HepG2 (cell line): ENCODE measurements at regions not wholly inside any gene's neighbourhood (a gene's known extent, or its start where the extent isn't known, plus 50 kb on each side); places are given as distances from the start of the nearest gene placed in this dataset.

Experiments used
- ATAC-seq: fragments of 200-7000 bp; cut with Tn5 transposase; 3 replicates; pipeline ENCODE4 v1.9.1; 2020; ENCODE audit warnings: mild to moderate bottlenecking, moderate library complexity
- BruUV-seq: library from RNA; stranded (reverse); fragments of 400-500 nt; replicated peaks from 2 replicates; lab custom pipeline; 2021; lab: Mats Ljungman, UMichigan
- CTCF ChIA-PET: fragments of 300-600 bp; formaldehyde crosslinking; extraction: SDS; loops from one replicate; lab custom pipeline; 2021; ENCODE audit warnings: low total read pairs, inconsistent platforms, low intra/inter-chr PET ratio; lab: Yijun Ruan, JAX
- POLR2A ChIA-PET: fragments of 350-600 bp; sonication (Branson Sonifier 250); formaldehyde crosslinking; loops from one replicate; lab custom pipeline; 2020; ENCODE audit warnings: antibody characterized with exemption, inconsistent platforms; lab: Yijun Ruan, JAX
- DNase-seq: peaks from one replicate; pipeline ENCODE4 v3.0.0-alpha.2; 2015; ENCODE audit warnings: low spot score
- FAIRE-seq: peaks from 3 replicates; lab custom pipeline; 2011; peaks lifted over from hg19 to GRCh38; lab: Jason Lieb, UNC
- H2AFZ ChIP-seq: one replicate; pipeline ENCODE4 v1.6.1; 2011; ENCODE audit warnings: low read length, inconsistent platforms
- H3K27ac ChIP-seq: fragments of 300-600 bp; 3 replicates; pipeline ENCODE4 v1.8.0; 2011; ENCODE audit warnings: mixed run types, mild to moderate bottlenecking, mixed read lengths, low read length, inconsistent platforms; ENCODE audit not compliant: insufficient read depth; ENCODE audit errors: extremely low read length
- H3K27me3 ChIP-seq, 2 experiments: fragments of 200-600 bp in 1 of 2; 2 replicates in 1 of 2; 3 replicates in 1 of 2; pipeline versions ENCODE4 v1.6.0 to v1.8.0; 2011; ENCODE audit warnings: low read length in 2 of 2, mild to moderate bottlenecking in 2 of 2, moderate library complexity in 2 of 2, inconsistent platforms in 1 of 2; ENCODE audit not compliant: insufficient read depth in 2 of 2, control insufficient read depth in 1 of 2
- H3K36me3 ChIP-seq, 2 experiments: fragments of 200-600 bp in 1 of 2; replicated peaks in 1 of 2; 2 replicates in 1 of 2; 3 replicates in 1 of 2; pipeline versions ENCODE4 v1.5.1 to v1.8.0; 2011; ENCODE audit warnings: low read length in 2 of 2, inconsistent platforms in 1 of 2; ENCODE audit not compliant: insufficient read depth in 2 of 2, control insufficient read depth in 1 of 2
- H3K4me1 ChIP-seq: 2 replicates; pipeline ENCODE4 v1.5.1; 2012; ENCODE audit warnings: low read length, inconsistent platforms; ENCODE audit not compliant: insufficient read depth
- H3K4me2 ChIP-seq: 2 replicates; pipeline ENCODE4 v1.6.0; 2011; ENCODE audit warnings: low read depth, low read length, inconsistent platforms
- H3K4me3 ChIP-seq, 3 experiments: fragments of 200-600 bp in 1 of 3; sonication (generic), shearing (Covaris generic) in 1 of 3; replicated peaks in 1 of 3; 2 replicates each; pipeline ENCODE4 v1.5.1; 2011 to 2016; ENCODE audit warnings: low read length in 3 of 3, inconsistent platforms in 2 of 3, low read depth in 2 of 3, mild to moderate bottlenecking in 2 of 3, control low read depth in 1 of 3, mixed read lengths in 1 of 3; ENCODE audit not compliant: insufficient read depth in 1 of 3
- H3K79me2 ChIP-seq: one replicate; pipeline ENCODE4 v1.6.1; 2011; ENCODE audit warnings: low read length, inconsistent platforms; ENCODE audit not compliant: insufficient read depth
- H3K9ac ChIP-seq: 2 replicates; pipeline ENCODE4 v1.6.0; 2011; ENCODE audit warnings: mild to moderate bottlenecking, low read depth, low read length, inconsistent platforms; ENCODE audit not compliant: insufficient read depth
- H3K9me3 ChIP-seq: 2 replicates; pipeline ENCODE4 v1.5.1; 2012; ENCODE audit warnings: mild to moderate bottlenecking, low read length
- H4K20me1 ChIP-seq: 2 replicates; pipeline ENCODE4 v1.6.0; 2011; ENCODE audit warnings: inconsistent platforms, mild to moderate bottlenecking, low read length, moderate library complexity; ENCODE audit not compliant: insufficient read depth
- GLI4 ChIP-seq: sonication (generic); formaldehyde crosslinking; IDR thresholded peaks from 2 replicates; pipeline ENCODE4 v1.5.1; 2020; ENCODE audit warnings: missing genetic modification reagents, mild to moderate bottlenecking, moderate library complexity, borderline replicate concordance
- RERE ChIP-seq: IDR thresholded peaks from 2 replicates; pipeline ENCODE4 v1.6.1; 2016; ENCODE audit warnings: low read depth, missing genetic modification reagents, missing compliant biosample characterization
- ZNF251 ChIP-seq: sonication (generic); formaldehyde crosslinking; IDR thresholded peaks from 2 replicates; pipeline ENCODE4 v1.9.0; 2021; ENCODE audit warnings: mild to moderate bottlenecking, missing genetic modification reagents
- ZNF776 ChIP-seq: sonication (generic); formaldehyde crosslinking; IDR thresholded peaks from 2 replicates; pipeline ENCODE4 v1.4.0; 2020; ENCODE audit warnings: mild to moderate bottlenecking, missing genetic modification reagents
- WGBS: methylation state at CpG from one replicate; pipeline ENCODE4 v1.1.6; 2017; ENCODE audit warnings: low lambda C conversion rate; 5-methylcytosine and 5-hydroxymethylcytosine counted together
- in situ Hi-C: cut with HindIII; loops from 2 replicates; pipeline ENCODE4 v1.10.0; 2017; ENCODE audit warnings: low pct_unique_long_range_greater_than_20kb; ENCODE audit not compliant: extremely low pct_ligation_motif_present
- intact Hi-C: fragments of 100-400 bp; cut with micrococcal nuclease; formaldehyde crosslinking; loops from one replicate; pipeline ENCODE4 v1.10.0; 2022; ENCODE audit not compliant: unreplicated experiment

GRCh38 chr3:75061806-75062205 lies 447.3 kb upstream of the CNTN3 start:
- no peak for DNase-seq
- H4K20me1 ChIP-seq: no peaks in the 10 kb centered on the region
- no peaks in the 10 kb centered on the region for H3K36me3 ChIP-seq
- H3K9ac ChIP-seq: no peak overlapping the region
- no peak for FAIRE-seq
- ChIA-PET POLR2A (no interaction called here), CTCF (no interaction called here)
- ATAC-seq: no peak
- H3K4me3 ChIP-seq: no peak overlapping the region
- H3K27me3 ChIP-seq: no peaks in the 10 kb centered on the region
- no peak overlapping the region for H3K27ac ChIP-seq
- no peaks in the 10 kb centered on the region for H3K79me2 ChIP-seq
- H3K4me2 ChIP-seq: no peak overlapping the region
- H3K9me3 ChIP-seq: no peaks in the 10 kb centered on the region
- no peak overlapping the region for H2AFZ ChIP-seq
- BruUV-seq: no TSS peak
- in situ Hi-C loops (no loop called here), intact Hi-C loops (no loop called here)
- WGBS: 2% methylated on average over 2 of the region's 2 CpGs
- H3K4me1 ChIP-seq: no peaks in the 10 kb centered on the region
- TF ChIP-seq ZNF251 (CRISPR knock-in tag) (no peak), GLI4 (CRISPR knock-in tag) (no peak), RERE (CRISPR knock-in tag) (no peak), ZNF776 (no peak)
- TF ChIP-seq, all 625 proteins: peak for 0
